AG09319 (cell line): ENCODE measurements at regions not wholly inside any gene's neighbourhood (a gene's known extent, or its start where the extent isn't known, plus 50 kb on each side); places are given as distances from the start of the nearest gene placed in this dataset.

ENCODE experiments used
- DNase-seq: peaks from one replicate; pipeline ENCODE4 v3.0.0-alpha.2; 2010; ENCODE audit warnings: low read depth; ENCODE audit errors: extremely low read depth
- CTCF ChIP-seq: IDR thresholded peaks from 2 replicates; pipeline ENCODE4 v1.5.1; 2011; ENCODE audit warnings: low read depth, mild to moderate bottlenecking, inconsistent platforms, low read length, moderate library complexity

DNA sequence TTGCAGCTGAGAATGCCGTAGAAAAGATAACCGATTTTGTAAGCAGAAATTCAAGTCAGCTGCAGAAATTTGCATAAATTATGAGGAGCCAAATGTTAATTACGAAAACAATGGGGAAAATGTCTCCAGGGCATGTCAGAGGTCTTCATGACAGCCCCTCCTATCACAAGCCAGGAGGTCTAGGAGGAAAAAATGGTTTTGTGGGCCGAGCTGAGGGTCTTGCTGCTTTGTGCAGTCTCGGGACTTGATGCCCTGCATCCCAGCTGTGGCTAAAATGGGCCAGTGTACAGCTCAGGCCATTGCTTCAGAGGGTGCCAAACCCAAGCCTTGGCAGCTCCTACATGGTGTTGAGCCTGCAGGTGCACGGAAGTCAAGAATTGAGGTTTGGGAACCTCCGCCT, 131.2 kb upstream of the PDE3A start:
- no peak for TF ChIP-seq CTCF
- no peak for DNase-seq

- TF ChIP-seq CTCF, result no peak
- DNase-seq, result no peak
Measured at GRCh38 chr12:20245491-20245890, 122.8 kb upstream of the PDE3A start.

DNA sequence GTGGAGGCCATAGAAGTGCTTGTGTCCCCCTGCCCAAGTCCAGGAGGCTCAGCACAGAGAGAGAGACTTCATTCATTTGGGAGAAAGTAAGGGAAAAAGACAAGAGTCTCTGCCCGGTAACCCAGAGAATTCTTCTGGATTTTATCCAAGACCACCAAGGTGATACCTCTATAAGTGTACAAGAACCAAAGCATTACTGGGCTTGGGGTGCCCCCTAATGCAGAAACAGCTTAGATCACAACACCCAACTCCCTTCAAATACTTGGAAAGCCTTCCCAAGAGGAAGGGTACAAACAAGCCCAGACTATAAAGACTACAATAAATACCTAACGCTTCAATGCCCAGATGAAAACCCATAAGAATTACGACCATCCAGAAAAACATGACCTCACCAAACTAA, 119.7 kb upstream of the PDE3A start:
- TF ChIP-seq CTCF, result no peak; the same call in 1 of the 2 replicates
- no peak for DNase-seq

DNA sequence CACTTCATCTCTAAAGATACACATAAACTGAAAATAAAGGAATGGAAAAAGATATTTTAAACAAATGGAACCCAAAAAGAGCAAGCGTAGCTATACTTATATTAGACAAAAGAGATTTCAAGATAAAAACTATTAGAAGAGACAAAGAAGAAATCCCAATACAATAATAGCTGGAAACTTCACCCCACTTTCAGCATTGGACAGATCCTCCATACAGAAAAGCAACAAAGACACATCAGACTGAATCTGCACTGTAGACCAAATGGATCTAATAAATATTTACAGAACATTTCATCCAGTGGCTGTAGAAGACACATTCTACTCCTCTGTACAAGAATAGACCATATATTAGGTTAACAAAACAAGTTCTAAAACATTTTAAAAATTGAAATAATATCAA, 117.6 kb upstream of the PDE3A start:
- DNase-seq, result no peak
- no peak for TF ChIP-seq CTCF

GRCh38 chr12:20257311-20257710, 111.0 kb upstream of the PDE3A start:
- TF ChIP-seq CTCF, result no peak
- no peak for DNase-seq

DNA sequence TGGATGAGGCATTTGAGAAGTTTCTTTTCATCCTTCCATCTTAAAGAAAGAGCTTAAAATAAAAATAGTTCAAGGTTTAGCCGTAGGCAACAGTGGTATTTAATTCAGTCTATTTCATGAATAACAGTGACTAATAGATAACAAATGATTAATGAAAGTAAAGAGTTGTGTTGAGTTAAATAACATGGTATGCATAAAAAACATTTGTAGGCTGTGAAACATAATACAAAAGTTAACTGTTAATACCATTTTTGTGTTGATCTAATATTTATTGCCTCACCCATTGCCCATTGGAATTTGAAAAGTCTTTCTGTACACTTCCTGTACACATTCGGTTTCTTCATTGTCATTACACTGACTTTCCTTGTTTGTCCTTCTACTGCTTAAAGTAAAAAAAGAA, 108.6 kb upstream of the PDE3A start:
- TF ChIP-seq CTCF, result no peak
- no peak for DNase-seq

GRCh38 chr12:20260851-20261250, 107.5 kb upstream of the PDE3A start:
- TF ChIP-seq CTCF, result no peak
- DNase-seq, result no peak
